Neural cell (in vitro differentiated cells): ENCODE measurements at regions not wholly inside any gene's neighbourhood (a gene's known extent, or its start where the extent isn't known, plus 50 kb on each side); places are given as distances from the start of the nearest gene placed in this dataset.

Experiments
- H2AFZ ChIP-seq: fragments of 200-600, 300-800 bp; sonication (generic), shearing (Covaris generic); 2 replicates; pipeline ENCODE4 v1.6.0; 2014; ENCODE audit warnings: low read depth, mild to moderate bottlenecking, antibody characterized with exemption, low read length, moderate library complexity
- H3F3A ChIP-seq: fragments of 200-600 bp; shearing (Covaris generic); 2 replicates; pipeline ENCODE4 v1.6.1; 2016; ENCODE audit warnings: mild to moderate bottlenecking, moderate library complexity, mixed read lengths, antibody characterized with exemption, low read length; ENCODE audit not compliant: insufficient read depth, poor library complexity, severe bottlenecking
- H3K27ac ChIP-seq: fragments of 200-600, 300-800 bp; sonication (generic), shearing (Covaris generic); 2 replicates; pipeline ENCODE4 v1.5.1; 2014; ENCODE audit warnings: mild to moderate bottlenecking, low read length, moderate library complexity
- H3K27me3 ChIP-seq: fragments of 300-800, 200-600 bp; sonication (generic), shearing (Covaris generic); 2 replicates; pipeline ENCODE4 v1.6.0; 2014; ENCODE audit warnings: mild to moderate bottlenecking, low read depth, low read length, moderate library complexity; ENCODE audit not compliant: insufficient read depth
- H3K36me3 ChIP-seq: fragments of 300-800, 200-600 bp; sonication (generic), shearing (Covaris generic); 2 replicates; pipeline ENCODE4 v1.5.1; 2014; ENCODE audit warnings: mild to moderate bottlenecking, antibody characterized with exemption, low read length, moderate library complexity; ENCODE audit not compliant: insufficient read depth
- H3K4me2 ChIP-seq: fragments of 300-800, 200-600 bp; sonication (generic), shearing (Covaris generic); 2 replicates; pipeline ENCODE4 v1.6.0; 2014; ENCODE audit warnings: mild to moderate bottlenecking, low read length
- H3K4me3 ChIP-seq: fragments of 300-800, 200-600 bp; sonication (generic), shearing (Covaris generic); 2 replicates; pipeline ENCODE4 v1.5.1; 2014; ENCODE audit warnings: mild to moderate bottlenecking, low read length, moderate library complexity
- H3K79me2 ChIP-seq: fragments of 200-600 bp; shearing (Covaris generic); replicated peaks from 2 replicates; pipeline ENCODE4 v1.6.0; 2014; ENCODE audit warnings: mild to moderate bottlenecking, low read length, moderate library complexity; ENCODE audit not compliant: insufficient read depth
- H3K9ac ChIP-seq: fragments of 300-800, 200-600 bp; sonication (generic), shearing (Covaris generic); 2 replicates; pipeline ENCODE4 v1.6.1; 2016; ENCODE audit warnings: mild to moderate bottlenecking, low read length, mixed read lengths
- H3K9me2 ChIP-seq: fragments of 200-600 bp; shearing (Covaris generic); 2 replicates; pipeline ENCODE4 v1.6.1; 2016; ENCODE audit warnings: mild to moderate bottlenecking, low read length, mixed read lengths; ENCODE audit not compliant: insufficient read depth
- H3K9me3 ChIP-seq: fragments of 200-600, 300-800 bp; sonication (generic), shearing (Covaris generic); 2 replicates; pipeline ENCODE4 v1.6.1; 2016; ENCODE audit warnings: mild to moderate bottlenecking, mixed run types, low read length, moderate library complexity, mixed read lengths
- H4K20me1 ChIP-seq: fragments of 200-600 bp; shearing (Covaris generic); 2 replicates; pipeline ENCODE4 v1.6.1; 2016; ENCODE audit warnings: mild to moderate bottlenecking, mixed run types; ENCODE audit not compliant: insufficient read depth
- EP300 ChIP-seq: fragments of 450-650 bp; conservative IDR thresholded peaks from 2 replicates; pipeline ENCODE4 v1.6.1; 2014; ENCODE audit warnings: antibody characterized with exemption, mild to moderate bottlenecking, moderate library complexity; ENCODE audit not compliant: poor library complexity, severe bottlenecking
- EZH2 ChIP-seq: fragments of 200-600, 300-800 bp; shearing (Covaris generic), sonication (generic); IDR thresholded peaks from 2 replicates; pipeline ENCODE4 v1.6.1; 2014; ENCODE audit warnings: antibody characterized with exemption, low read length, borderline replicate concordance, mild to moderate bottlenecking; ENCODE audit not compliant: insufficient read depth, poor library complexity, severe bottlenecking
- MXI1 ChIP-seq: fragments of 450-650 bp; conservative IDR thresholded peaks from 2 replicates; pipeline ENCODE4 v1.6.1; 2014; ENCODE audit warnings: antibody characterized with exemption, mild to moderate bottlenecking; ENCODE audit not compliant: poor library complexity, severe bottlenecking
- POLR2AphosphoS5 ChIP-seq: IDR thresholded peaks from 2 replicates; pipeline ENCODE4 v1.6.1; 2012
- RAD21 ChIP-seq: fragments of 450-650 bp; conservative IDR thresholded peaks from 2 replicates; pipeline ENCODE4 v1.6.1; 2014; ENCODE audit warnings: antibody characterized with exemption, mild to moderate bottlenecking, moderate library complexity
- REST ChIP-seq: IDR thresholded peaks from 2 replicates; pipeline ENCODE4 v1.6.1; 2012; ENCODE audit warnings: borderline replicate concordance
- SMC3 ChIP-seq: fragments of 450-650 bp; conservative IDR thresholded peaks from 2 replicates; pipeline ENCODE4 v1.6.1; 2014; ENCODE audit warnings: antibody characterized with exemption, mild to moderate bottlenecking, moderate library complexity; ENCODE audit not compliant: poor library complexity
- TAF1 ChIP-seq: IDR thresholded peaks from 2 replicates; pipeline ENCODE4 v1.6.1; 2012; ENCODE audit warnings: low read depth
- TF ChIP-seq, protein P1 (sequence below): fragments of 450-650 bp; IDR thresholded peaks from 2 replicates; pipeline ENCODE4 v1.5.1; 2014; ENCODE audit warnings: antibody characterized with exemption, mild to moderate bottlenecking, moderate library complexity; ENCODE audit not compliant: poor library complexity, severe bottlenecking

- Histone ChIP-seq H3K9me2 (no peaks in the 10 kb centered on the region), H3F3A (no peaks in the 10 kb centered on the region), H3K4me3 (no peak overlapping the region), H3K27me3 (no peaks in the 10 kb centered on the region), H2AFZ (no peak overlapping the region), H3K36me3 (no peaks in the 10 kb centered on the region), H3K4me2 (no peak overlapping the region), H3K9ac (no peak overlapping the region), H3K9me3 (no peaks in the 10 kb centered on the region), H3K79me2 (no peaks in the 10 kb centered on the region), H4K20me1 (no peaks in the 10 kb centered on the region), H3K27ac (no peak overlapping the region)
- TF ChIP-seq MXI1 (no peak), SMC3 (no peak), EZH2 (no peak), POLR2AphosphoS5 (no peak), TAF1 (no peak), REST (no peak), RAD21 (no peak), EP300 (no peak)
- TF ChIP-seq, protein P1, sequence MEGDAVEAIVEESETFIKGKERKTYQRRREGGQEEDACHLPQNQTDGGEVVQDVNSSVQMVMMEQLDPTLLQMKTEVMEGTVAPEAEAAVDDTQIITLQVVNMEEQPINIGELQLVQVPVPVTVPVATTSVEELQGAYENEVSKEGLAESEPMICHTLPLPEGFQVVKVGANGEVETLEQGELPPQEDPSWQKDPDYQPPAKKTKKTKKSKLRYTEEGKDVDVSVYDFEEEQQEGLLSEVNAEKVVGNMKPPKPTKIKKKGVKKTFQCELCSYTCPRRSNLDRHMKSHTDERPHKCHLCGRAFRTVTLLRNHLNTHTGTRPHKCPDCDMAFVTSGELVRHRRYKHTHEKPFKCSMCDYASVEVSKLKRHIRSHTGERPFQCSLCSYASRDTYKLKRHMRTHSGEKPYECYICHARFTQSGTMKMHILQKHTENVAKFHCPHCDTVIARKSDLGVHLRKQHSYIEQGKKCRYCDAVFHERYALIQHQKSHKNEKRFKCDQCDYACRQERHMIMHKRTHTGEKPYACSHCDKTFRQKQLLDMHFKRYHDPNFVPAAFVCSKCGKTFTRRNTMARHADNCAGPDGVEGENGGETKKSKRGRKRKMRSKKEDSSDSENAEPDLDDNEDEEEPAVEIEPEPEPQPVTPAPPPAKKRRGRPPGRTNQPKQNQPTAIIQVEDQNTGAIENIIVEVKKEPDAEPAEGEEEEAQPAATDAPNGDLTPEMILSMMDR, result no peak
Measured at GRCh38 chr3:106182950-106183511, 314.2 kb upstream of the CBLB start.

- no peaks in the 10 kb centered on the region for H3K9me3 ChIP-seq
- H3K79me2 ChIP-seq, result no peaks in the 10 kb centered on the region
- H3K27ac ChIP-seq, result no peak overlapping the region
- no peaks in the 10 kb centered on the region for H3K9me2 ChIP-seq
- no peak overlapping the region for H3K4me3 ChIP-seq
- no peaks in the 10 kb centered on the region for H4K20me1 ChIP-seq
- no peak overlapping the region for H3K9ac ChIP-seq
- no peak for TF ChIP-seq EP300
- no peak for TF ChIP-seq EZH2
- no peak for TF ChIP-seq REST
- TF ChIP-seq MXI1, result no peak
- TF ChIP-seq POLR2AphosphoS5, result no peak
- TF ChIP-seq, protein P1, result no peak
- no peak for TF ChIP-seq TAF1
- TF ChIP-seq SMC3, result no peak
- no peak for TF ChIP-seq RAD21
- H3K36me3 ChIP-seq, result no peaks in the 10 kb centered on the region
- H2AFZ ChIP-seq, result no peak overlapping the region
- no peaks in the 10 kb centered on the region for H3F3A ChIP-seq
- H3K4me2 ChIP-seq, result no peak overlapping the region
- no peaks in the 10 kb centered on the region for H3K27me3 ChIP-seq
Measured at GRCh38 chr3:106183762-106184391, 315.1 kb upstream of the CBLB start.
